SK-N-SH (cell line): ENCODE measurements at regions not wholly inside any gene's neighbourhood (a gene's known extent, or its start where the extent isn't known, plus 50 kb on each side); places are given as distances from the start of the nearest gene placed in this dataset.

Experiments used
- ELF1 ChIP-seq: IDR thresholded peaks from 2 replicates; pipeline ENCODE4 v1.4.0; 2012
- YY1 ChIP-seq: IDR thresholded peaks from 2 replicates; pipeline ENCODE4 v1.4.0; 2012; ENCODE audit warnings: low read depth, mild to moderate bottlenecking
- TF ChIP-seq, protein P1 (sequence below): fragments of 200-600 bp; sonication (generic); IDR thresholded peaks from 2 replicates; pipeline ENCODE4 v1.6.1; 2017; ENCODE audit warnings: antibody characterized with exemption, mild to moderate bottlenecking, moderate library complexity
- TF ChIP-seq, protein P2 (sequence below): fragments of 150-350 bp; IDR thresholded peaks from 2 replicates; pipeline ENCODE4 v1.6.1; 2016; ENCODE audit warnings: mild to moderate bottlenecking, low read depth, low read length

DNA sequence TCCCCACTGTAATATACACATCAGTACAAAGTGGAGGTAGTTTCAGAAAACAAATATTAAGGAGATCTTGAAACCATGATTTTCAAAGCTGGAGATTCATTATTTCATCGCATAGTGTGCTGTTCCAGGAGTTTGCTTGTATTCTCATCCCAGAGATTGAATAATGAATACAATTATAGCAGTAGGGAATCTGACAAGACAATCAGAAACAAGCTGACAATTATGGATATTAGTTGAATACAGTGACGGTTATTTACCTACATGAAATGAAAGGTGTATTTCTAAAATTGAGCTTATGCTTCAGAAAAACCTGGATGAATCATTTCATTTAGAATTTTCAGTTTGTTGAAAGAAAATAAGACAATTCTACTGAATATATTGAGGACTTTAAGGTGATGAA, 2119.0 kb downstream of the MRPL39 start:
- TF ChIP-seq, protein P1, sequence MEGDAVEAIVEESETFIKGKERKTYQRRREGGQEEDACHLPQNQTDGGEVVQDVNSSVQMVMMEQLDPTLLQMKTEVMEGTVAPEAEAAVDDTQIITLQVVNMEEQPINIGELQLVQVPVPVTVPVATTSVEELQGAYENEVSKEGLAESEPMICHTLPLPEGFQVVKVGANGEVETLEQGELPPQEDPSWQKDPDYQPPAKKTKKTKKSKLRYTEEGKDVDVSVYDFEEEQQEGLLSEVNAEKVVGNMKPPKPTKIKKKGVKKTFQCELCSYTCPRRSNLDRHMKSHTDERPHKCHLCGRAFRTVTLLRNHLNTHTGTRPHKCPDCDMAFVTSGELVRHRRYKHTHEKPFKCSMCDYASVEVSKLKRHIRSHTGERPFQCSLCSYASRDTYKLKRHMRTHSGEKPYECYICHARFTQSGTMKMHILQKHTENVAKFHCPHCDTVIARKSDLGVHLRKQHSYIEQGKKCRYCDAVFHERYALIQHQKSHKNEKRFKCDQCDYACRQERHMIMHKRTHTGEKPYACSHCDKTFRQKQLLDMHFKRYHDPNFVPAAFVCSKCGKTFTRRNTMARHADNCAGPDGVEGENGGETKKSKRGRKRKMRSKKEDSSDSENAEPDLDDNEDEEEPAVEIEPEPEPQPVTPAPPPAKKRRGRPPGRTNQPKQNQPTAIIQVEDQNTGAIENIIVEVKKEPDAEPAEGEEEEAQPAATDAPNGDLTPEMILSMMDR, result no peak
- no peak for TF ChIP-seq YY1
- TF ChIP-seq ELF1, result no peak
- TF ChIP-seq, protein P2, sequence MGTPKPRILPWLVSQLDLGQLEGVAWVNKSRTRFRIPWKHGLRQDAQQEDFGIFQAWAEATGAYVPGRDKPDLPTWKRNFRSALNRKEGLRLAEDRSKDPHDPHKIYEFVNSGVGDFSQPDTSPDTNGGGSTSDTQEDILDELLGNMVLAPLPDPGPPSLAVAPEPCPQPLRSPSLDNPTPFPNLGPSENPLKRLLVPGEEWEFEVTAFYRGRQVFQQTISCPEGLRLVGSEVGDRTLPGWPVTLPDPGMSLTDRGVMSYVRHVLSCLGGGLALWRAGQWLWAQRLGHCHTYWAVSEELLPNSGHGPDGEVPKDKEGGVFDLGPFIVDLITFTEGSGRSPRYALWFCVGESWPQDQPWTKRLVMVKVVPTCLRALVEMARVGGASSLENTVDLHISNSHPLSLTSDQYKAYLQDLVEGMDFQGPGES, result no peak
